PFSK-1 (cell line): ENCODE measurements at regions not wholly inside any gene's neighbourhood (a gene's known extent, or its start where the extent isn't known, plus 50 kb on each side); places are given as distances from the start of the nearest gene placed in this dataset.

ENCODE experiments used
- FOXP2 ChIP-seq: optimal IDR thresholded peaks from 2 replicates; pipeline ENCODE3; 2011; ENCODE audit warnings: borderline replicate concordance, control low read depth, inconsistent platforms; ENCODE audit not compliant: insufficient read depth; ENCODE audit errors: extremely low read length, extremely low read depth
- SIN3A ChIP-seq: IDR thresholded peaks from 2 replicates; pipeline ENCODE4 v1.6.1; 2012; ENCODE audit warnings: mild to moderate bottlenecking, low read length, moderate library complexity, borderline replicate concordance; ENCODE audit not compliant: insufficient read depth
- TAF1 ChIP-seq: IDR thresholded peaks from 2 replicates; pipeline ENCODE4 v1.6.1; 2012; ENCODE audit warnings: low read length, control low read depth, borderline replicate concordance; ENCODE audit not compliant: insufficient read depth

DNA sequence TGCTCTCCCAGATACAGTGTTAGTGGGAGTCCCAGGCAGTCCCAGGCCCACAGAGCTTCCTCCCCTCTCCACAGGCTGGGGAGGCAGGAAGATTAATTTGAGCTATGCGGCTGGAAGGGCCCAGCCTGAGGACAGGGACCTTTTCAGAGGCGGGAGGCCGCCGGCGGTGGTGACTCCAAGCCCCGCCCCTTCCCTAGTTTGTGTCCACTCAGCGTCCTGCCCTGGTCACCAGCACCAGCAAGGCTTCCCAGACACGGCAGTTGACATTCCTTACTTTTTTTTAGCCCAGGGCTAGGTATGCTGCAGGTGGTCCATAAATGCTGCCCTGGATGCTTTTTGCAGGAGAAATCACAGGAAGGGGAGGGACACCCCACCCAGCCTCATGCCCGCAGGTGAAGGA, 67.7 kb upstream of the LRPAP1 start:
- no peak for TF ChIP-seq TAF1
- TF ChIP-seq FOXP2: no peak
- no peak for TF ChIP-seq SIN3A
